SJCRH30 (cell line): ENCODE measurements at regions not wholly inside any gene's neighbourhood (a gene's known extent, or its start where the extent isn't known, plus 50 kb on each side); places are given as distances from the start of the nearest gene placed in this dataset.

Experiments used
- DNase-seq, 2 experiments: peaks; one replicate each; pipeline ENCODE4 v3.0.0-alpha.2; 2015 to 2020
- H3K27ac ChIP-seq: fragments of 250-450 bp; sonication (Bioruptor Pico); 2 replicates; pipeline ENCODE4 v1.5.1; 2020; ENCODE audit warnings: mild to moderate bottlenecking, moderate library complexity
- H3K27me3 ChIP-seq: fragments of 250-450 bp; sonication (Bioruptor Pico); 2 replicates; pipeline ENCODE4 v1.5.1; 2020; ENCODE audit warnings: mild to moderate bottlenecking, moderate library complexity
- H3K36me3 ChIP-seq: fragments of 250-450 bp; sonication (Bioruptor Pico); 2 replicates; pipeline ENCODE4 v1.5.1; 2020; ENCODE audit warnings: mild to moderate bottlenecking, moderate library complexity
- H3K4me1 ChIP-seq: fragments of 250-450 bp; sonication (Bioruptor Pico); 2 replicates; pipeline ENCODE4 v1.5.1; 2020; ENCODE audit warnings: mild to moderate bottlenecking, moderate library complexity
- H3K4me3 ChIP-seq: fragments of 250-450 bp; sonication (Bioruptor Pico); 2 replicates; pipeline ENCODE4 v1.5.1; 2020; ENCODE audit warnings: mild to moderate bottlenecking, moderate library complexity
- H3K9me3 ChIP-seq: fragments of 250-450 bp; sonication (Bioruptor Pico); replicated peaks from 2 replicates; pipeline ENCODE4 v1.5.1; 2020; ENCODE audit warnings: mild to moderate bottlenecking, moderate library complexity

DNA sequence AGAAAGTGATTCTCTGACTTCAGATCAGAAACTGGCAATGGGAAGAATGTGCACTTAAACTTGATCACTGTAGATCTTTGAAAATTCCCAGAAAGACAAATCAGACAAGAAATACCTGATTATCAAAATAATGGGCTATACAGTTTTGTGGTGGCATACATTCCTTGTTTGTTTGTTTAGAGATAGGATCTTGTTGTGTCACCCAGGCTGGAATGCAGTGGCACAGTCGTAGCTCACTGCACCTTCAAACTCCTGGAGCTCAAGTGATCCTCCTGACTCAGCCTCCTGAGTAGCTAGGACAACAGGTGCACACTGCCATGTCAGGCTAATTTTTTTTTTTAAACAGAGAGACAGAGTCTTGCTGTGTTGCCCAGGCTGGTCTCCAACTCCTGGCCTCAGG is 81.0 kb upstream of the SPRY1 start:
- H3K27ac ChIP-seq: no peak overlapping the region
- H3K4me1 ChIP-seq: no peaks in the 10 kb centered on the region
- no peak overlapping the region for H3K4me3 ChIP-seq
- no peaks in the 10 kb centered on the region for H3K27me3 ChIP-seq
- H3K9me3 ChIP-seq: peaks cover 3% of the 10 kb centered on the region; the same call in 1 of the 2 replicates
- peaks cover 6% of the 10 kb centered on the region for H3K36me3 ChIP-seq
- no peak for DNase-seq

DNA sequence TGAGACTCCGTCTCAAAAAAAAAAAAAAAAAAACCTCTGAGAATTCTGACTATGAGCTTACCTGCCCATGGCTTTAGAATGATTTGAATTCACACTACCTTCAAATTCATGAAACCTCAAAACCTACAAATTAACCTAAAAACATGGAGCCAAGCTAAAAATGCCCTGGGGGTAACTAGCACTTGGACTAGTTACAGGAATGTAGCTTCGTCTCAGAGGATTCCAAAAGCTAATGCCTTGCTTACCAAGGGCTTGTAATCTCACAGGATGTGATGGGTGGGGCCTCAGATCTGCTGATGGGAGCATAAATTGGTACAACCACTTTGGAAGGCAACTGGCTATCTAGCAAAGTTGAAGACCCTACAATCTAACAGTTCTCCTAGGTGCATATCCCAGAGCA is 79.4 kb upstream of the SPRY1 start:
- H3K4me1 ChIP-seq: no peaks in the 10 kb centered on the region
- H3K36me3 ChIP-seq: peaks cover 14% of the 10 kb centered on the region
- no peak overlapping the region for H3K4me3 ChIP-seq
- DNase-seq: no peak
- H3K9me3 ChIP-seq: peaks cover 3% of the 10 kb centered on the region; the same call in 1 of the 2 replicates
- no peak overlapping the region for H3K27ac ChIP-seq
- no peaks in the 10 kb centered on the region for H3K27me3 ChIP-seq

DNA sequence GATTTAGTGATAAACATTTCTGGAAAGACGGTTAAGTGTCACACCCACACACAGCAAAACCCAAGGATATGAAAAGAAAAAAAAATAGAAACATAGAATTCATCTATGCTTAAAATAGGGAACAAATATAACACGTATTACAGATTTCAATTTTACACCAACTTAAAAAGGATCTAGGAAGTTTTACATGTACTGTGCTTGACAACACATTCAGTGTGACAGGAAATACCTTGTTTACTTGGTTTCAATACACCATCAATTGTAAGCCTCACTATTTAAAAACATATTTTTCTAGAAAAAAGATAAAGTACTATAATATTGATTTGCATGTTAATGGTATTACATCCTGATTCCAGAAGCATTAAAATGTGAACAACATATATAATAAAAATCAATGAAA is 77.0 kb upstream of the SPRY1 start:
- Histone ChIP-seq H3K9me3 (peaks cover 3% of the 10 kb centered on the region; the same call in 1 of the 2 replicates), H3K36me3 (peaks cover 12% of the 10 kb centered on the region), H3K27ac (no peak overlapping the region), H3K4me1 (peaks cover under 1% of the 10 kb centered on the region; the same call in 1 of the 2 replicates), H3K4me3 (no peak overlapping the region), H3K27me3 (no peaks in the 10 kb centered on the region)
- DNase-seq: no peak

DNA sequence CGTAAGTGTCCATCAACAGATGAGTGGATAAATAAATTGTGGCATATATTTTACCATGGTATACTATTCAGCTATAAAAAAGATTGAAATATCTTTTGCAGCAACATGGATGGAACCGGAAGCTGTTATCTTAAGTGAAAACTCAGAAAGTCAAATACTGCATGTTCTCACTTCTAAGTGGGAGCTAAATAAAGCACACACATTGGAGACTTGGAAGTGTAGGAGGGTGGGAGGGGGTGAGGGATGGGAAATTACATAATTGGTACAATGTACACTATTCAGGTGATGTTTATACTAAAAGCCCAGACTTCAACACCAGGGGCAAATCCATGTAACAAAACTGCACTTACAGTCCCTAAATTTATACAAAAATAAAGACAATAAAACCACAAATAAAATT is 72.6 kb upstream of the SPRY1 start:
- H3K4me3 ChIP-seq: no peak overlapping the region
- H3K36me3 ChIP-seq: peaks cover 8% of the 10 kb centered on the region
- no peak for DNase-seq
- H3K27me3 ChIP-seq: no peaks in the 10 kb centered on the region
- H3K9me3 ChIP-seq: no peaks in the 10 kb centered on the region
- no peak overlapping the region for H3K27ac ChIP-seq
- peaks cover 21% of the 10 kb centered on the region for H3K4me1 ChIP-seq

DNA sequence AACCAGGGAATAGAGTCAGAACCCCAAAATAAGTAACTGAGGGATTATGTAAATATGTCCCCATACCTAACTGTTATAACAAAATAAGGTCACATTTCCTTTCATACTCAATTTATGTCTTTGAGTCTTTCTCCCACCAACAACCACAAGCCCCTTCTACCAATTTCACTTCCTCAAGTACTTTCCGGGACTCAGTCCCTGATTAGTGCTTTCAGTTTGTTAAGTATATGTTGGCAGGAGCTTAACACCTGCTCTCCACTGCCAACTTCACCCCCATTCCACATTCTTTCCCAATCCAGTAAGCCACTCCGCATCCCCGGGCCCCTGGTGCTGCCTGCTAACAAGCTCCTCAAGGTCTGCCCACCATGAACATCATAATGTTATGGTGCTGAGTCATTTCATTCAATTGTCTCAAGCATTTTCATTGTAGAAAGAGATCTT is 71.3 kb upstream of the SPRY1 start:
- Histone ChIP-seq H3K4me3 (no peak overlapping the region), H3K27me3 (no peaks in the 10 kb centered on the region), H3K27ac (peak overlapping the region; percentile 75), H3K9me3 (no peaks in the 10 kb centered on the region), H3K36me3 (peaks cover 8% of the 10 kb centered on the region; the same call in 1 of the 2 replicates), H3K4me1 (peaks cover 21% of the 10 kb centered on the region)
- DNase-seq: peak; percentile 79 to 87

DNA sequence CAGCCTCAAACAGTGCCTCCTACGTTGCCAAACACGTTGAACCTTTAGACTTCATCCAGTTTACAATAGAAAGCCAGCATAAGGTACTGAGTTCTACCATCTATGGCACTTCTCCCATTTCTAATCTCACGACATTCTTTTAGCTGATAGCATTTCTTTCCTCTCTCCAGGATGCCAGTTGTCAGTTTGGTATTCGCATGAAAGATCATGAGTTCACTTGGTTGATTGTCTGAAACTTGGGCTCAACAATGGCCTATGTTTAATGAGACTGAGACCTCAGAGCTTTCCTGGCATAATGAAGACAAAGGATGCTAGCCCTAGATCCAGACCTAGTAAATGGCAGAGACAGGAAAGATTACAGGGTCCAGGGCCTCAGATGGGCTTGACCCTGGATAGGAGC is 69.2 kb upstream of the SPRY1 start:
- Histone ChIP-seq H3K4me1 (peaks cover 21% of the 10 kb centered on the region), H3K36me3 (no peaks in the 10 kb centered on the region), H3K27me3 (no peaks in the 10 kb centered on the region), H3K9me3 (0 out of 2 replicates have a peak, but pooled peaks cover 4% of the 10 kb centered on the region), H3K27ac (peak overlapping the region; percentile 25), H3K4me3 (no peak overlapping the region)
- no peak for DNase-seq

DNA sequence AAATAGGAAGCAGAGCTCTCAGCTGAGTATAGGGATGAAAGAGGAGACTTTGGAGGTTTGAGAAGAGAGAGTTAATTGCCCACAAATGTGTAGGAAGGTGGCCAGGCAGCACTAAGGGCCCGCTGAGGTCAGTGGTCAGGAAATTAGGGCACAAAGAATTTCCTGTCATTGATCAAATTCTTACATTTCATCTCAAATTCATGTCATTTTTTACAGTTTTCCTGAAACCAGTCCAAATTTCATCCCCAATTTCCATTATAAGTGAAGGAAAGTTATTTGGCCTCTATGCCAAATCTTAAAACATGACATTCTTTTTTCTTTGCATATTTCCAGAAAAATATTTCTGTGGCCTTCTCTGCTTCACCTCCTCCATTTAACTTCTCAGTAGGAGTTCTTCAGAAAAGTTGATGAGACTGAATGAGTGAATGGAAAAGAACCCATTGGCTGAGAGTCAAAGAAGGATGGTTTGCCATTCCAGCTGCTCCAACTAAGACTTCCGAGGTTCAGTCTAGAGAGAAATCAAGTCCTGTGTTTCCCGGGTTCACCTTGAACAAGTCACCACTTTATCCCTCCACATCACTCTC is 68.7 kb upstream of the SPRY1 start:
- DNase-seq: no peak
- Histone ChIP-seq H3K27me3 (no peaks in the 10 kb centered on the region), H3K9me3 (0 out of 2 replicates have a peak, but pooled peaks cover 4% of the 10 kb centered on the region), H3K4me3 (no peak overlapping the region), H3K36me3 (no peaks in the 10 kb centered on the region), H3K4me1 (peaks cover 21% of the 10 kb centered on the region), H3K27ac (peak overlapping the region; percentile 25)

DNA sequence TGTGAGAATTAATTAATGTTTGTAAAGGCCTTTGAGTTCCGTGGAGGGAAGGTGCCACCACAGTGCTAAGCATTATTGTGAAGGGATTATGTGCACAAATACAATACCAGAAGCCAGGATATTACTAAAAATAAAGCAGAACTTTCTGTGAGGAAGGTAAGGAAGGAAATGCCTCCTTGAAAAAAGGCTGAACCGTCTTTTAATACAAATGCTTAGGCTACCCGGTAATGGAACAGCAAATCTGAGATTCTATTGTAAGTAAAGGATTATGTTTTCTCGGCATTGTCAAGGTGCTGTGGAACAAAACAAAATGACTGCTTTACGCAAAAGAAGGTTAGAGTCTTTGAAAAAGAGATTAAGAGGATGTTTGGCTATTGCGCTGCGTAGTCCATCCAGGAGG is 57.9 kb upstream of the SPRY1 start:
- Histone ChIP-seq H3K36me3 (no peaks in the 10 kb centered on the region), H3K27ac (no peak overlapping the region), H3K4me1 (peaks cover 2% of the 10 kb centered on the region; the same call in 1 of the 2 replicates), H3K9me3 (peaks cover 13% of the 10 kb centered on the region; the same call in 1 of the 2 replicates), H3K4me3 (no peak overlapping the region), H3K27me3 (no peaks in the 10 kb centered on the region)
- no peak for DNase-seq

DNA sequence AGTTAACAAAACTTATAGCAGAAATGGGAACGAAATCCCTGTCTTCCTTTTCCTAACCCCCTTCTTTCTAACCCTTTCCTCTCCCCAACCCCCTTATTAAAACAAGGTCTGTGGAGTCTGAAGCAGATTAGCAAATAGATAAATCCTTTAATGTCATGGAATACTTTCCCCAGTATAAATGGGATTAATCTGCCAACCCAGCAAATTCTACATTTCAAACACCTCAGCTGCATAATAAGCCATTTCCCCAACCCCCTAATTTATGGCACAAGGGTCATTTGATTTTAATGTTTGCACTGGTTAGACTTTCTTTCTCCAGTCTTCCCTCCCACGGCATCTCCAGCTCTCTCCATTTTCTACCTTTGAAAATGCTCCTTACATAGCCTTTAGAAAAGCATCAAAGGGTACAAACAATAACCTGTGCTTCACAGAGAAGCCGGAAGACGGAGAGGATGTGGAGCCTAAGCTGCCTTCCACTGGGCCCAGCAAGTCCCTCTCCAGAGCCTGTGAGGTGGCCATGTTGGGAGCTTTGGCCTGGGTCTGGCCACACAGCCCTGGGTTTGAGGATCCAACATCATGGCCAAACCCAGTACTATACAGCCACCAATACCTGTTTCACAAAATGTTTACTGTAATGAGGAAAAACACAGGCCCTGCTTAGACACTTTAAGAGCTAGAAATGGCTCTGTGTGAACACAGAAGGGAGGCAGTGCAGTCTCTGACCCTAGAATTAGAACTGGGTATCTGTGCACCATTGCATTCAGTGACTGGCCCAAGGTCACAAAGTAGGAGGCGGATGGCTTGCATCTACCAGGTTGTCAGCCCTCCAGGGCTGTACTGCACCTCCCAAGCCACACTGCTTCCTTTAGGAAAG is 56.9 kb upstream of the SPRY1 start:
- H3K36me3 ChIP-seq: no peaks in the 10 kb centered on the region
- H3K4me1 ChIP-seq: peaks cover 3% of the 10 kb centered on the region; the same call in 1 of the 2 replicates
- peaks cover 10% of the 10 kb centered on the region; the same call in 1 of the 2 replicates for H3K9me3 ChIP-seq
- H3K27ac ChIP-seq: no peak overlapping the region
- H3K27me3 ChIP-seq: no peaks in the 10 kb centered on the region
- H3K4me3 ChIP-seq: no peak overlapping the region
- DNase-seq: no peak

DNA sequence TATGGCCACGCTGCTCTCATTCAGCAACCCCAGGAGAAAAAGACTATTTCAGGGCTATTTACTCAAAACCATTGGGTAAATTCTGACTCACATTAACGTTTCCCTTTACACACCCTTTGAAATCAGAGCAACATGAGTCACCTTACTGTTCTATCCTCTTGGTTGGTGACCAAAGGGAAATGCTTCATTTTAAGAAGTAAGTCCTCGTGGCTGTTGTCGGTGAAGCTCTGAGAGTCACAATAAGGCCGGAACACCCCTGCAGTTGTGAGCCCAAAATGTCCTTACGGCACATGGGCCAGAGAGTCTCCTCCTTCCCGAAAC is 56.3 kb upstream of the SPRY1 start:
- H3K27ac ChIP-seq: no peak overlapping the region

DNA sequence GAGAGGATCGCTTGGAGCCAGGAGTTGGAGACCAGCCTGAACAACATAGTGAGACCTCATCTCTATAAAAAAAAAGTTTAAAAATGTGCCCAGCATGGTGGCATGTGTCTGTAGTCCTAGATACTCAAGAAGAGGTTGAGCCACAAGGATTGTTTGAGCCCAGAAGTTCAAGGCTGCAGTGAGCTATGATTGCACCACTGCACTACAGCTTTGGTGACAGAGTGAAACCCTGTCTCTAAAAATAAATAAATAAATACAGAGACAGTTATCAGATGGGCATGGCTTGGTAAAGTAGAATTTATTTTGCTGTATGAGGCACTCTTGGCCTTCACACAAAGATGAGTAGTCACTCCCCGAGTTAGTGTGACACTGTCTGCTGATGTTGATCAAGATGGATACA is 54.1 kb upstream of the SPRY1 start:
- Histone ChIP-seq H3K4me3 (no peak overlapping the region), H3K27ac (no peak overlapping the region), H3K36me3 (no peaks in the 10 kb centered on the region), H3K4me1 (peaks cover 23% of the 10 kb centered on the region), H3K27me3 (no peaks in the 10 kb centered on the region), H3K9me3 (peaks cover 7% of the 10 kb centered on the region; the same call in 1 of the 2 replicates)
- no peak for DNase-seq

More for the DNA sequence above, 56.3 kb upstream of the SPRY1 start:
- Histone ChIP-seq H3K9me3 (peaks cover 7% of the 10 kb centered on the region; the same call in 1 of the 2 replicates), H3K27me3 (no peaks in the 10 kb centered on the region), H3K36me3 (no peaks in the 10 kb centered on the region), H3K4me3 (no peak overlapping the region), H3K4me1 (peaks cover 9% of the 10 kb centered on the region)
- DNase-seq: no peak

DNA sequence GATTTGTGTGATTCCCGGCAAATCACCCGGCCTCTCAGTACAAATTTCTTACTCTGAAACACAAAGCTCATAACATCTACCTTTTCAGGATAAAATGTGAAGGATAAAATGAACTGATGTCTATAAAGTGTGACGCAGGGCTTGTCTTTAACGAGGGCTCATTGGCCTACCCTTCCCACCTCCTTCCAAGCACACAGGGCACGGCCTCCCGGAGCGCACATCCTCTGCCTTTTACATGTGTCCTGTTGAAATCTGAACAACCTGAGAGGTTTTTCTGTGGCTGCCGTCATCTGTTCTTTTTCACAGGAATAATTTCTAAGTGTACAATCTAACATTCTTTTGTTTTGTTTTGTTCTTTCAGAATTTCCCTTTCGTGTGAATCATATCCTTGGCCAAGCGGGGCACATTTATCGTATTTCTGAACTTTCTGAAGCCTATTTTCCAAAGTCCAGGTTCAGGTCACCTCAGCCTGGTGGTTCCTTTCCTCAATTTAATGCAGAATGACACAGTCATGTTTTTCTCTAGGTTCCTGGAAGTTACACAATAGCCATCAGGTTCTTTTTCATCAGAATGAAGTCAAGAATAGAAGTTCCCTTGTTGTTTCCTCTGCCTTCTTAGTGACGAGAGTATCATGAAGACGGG is 53.1 kb upstream of the SPRY1 start:
- Histone ChIP-seq H3K4me1 (peaks cover 23% of the 10 kb centered on the region), H3K27ac (no peak overlapping the region)

DNA sequence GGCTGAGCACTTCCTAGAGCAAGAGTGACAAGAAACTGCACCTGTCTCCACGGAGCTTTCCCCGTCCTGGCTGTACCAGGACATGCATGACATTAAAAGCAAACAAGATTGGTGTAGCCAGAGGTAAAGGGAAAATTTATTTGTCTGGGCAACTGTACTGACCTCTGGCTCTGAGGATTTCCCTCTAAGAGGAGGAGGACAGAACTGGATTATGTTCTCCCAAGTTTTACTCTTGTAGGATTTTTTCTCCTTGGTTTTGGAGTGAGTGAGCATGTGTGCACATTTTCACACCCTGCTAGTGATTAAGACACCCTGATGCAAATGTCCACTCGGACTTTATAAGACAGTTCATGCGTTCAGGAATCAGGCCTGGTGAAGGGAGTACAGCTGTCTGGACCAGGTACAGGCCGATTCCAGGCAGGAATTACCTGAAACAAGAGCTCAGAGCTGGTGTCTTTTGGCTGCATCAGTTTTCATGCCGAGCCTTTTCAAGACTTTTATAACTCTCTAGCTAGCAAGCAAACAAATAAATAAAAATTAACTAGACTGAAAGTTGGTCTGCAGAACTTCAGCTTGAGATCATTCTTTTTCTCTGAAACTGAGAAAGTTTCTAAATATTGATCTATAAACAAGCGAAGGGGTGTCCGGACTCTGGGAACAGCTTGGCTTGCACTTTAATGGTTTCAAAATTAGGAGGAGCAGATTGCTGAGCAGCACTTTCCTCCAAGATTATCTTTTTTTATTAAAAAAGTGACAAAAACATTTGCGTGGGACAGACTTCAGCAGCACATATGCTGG is 51.3 kb upstream of the SPRY1 start:
- Histone ChIP-seq H3K4me3 (peak overlapping the region; percentile 40), H3K27ac (peak overlapping the region; percentile 79), H3K4me1 (peaks cover 21% of the 10 kb centered on the region), H3K27me3 (no peaks in the 10 kb centered on the region), H3K36me3 (no peaks in the 10 kb centered on the region), H3K9me3 (no peaks in the 10 kb centered on the region)
- DNase-seq: peak; percentile 42 to 68

More for the DNA sequence above, 53.1 kb upstream of the SPRY1 start:
- no peak for DNase-seq
- no peaks in the 10 kb centered on the region for H3K36me3 ChIP-seq
- H3K27me3 ChIP-seq: no peaks in the 10 kb centered on the region
- H3K4me3 ChIP-seq: no peak overlapping the region
- peaks cover 3% of the 10 kb centered on the region; the same call in 1 of the 2 replicates for H3K9me3 ChIP-seq

DNA sequence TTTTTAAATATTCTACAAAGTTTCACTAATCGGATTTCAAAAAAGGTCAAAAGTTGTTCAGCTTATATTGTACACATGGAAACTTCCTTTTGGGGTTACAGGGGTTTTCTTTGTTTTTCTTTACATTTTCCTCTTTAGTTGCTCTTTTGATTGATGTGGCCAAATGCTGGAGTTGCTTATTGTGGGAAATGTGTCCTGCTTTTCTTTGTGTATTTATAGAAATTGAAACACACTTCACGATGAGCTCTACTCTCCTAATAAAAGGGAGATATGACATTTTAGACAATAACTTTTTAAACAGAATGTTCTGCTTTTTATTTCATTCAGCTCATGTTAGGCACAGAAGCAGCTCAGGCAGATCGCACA is 50.7 kb upstream of the SPRY1 start:
- H3K27me3 ChIP-seq: no peaks in the 10 kb centered on the region
- H3K9me3 ChIP-seq: no peaks in the 10 kb centered on the region
- peak overlapping the region; percentile 40 for H3K4me3 ChIP-seq
- no peaks in the 10 kb centered on the region for H3K36me3 ChIP-seq
- peak overlapping the region; percentile 79 for H3K27ac ChIP-seq
- H3K4me1 ChIP-seq: peaks cover 21% of the 10 kb centered on the region
- peak; percentile 55 to 84 for DNase-seq
